Liver (tissue), 8 donors: ENCODE measurements at regions not wholly inside any gene's neighbourhood (a gene's known extent, or its start where the extent isn't known, plus 50 kb on each side); places are given as distances from the start of the nearest gene placed in this dataset.

Experiments used
- DNase-seq: peaks from one replicate; pipeline ENCODE4 v3.0.0-alpha.2; 2017; ENCODE audit warnings: low spot score
- H3K27ac ChIP-seq, 2 donors: one replicate each; pipeline ENCODE4 v1.7.0; 2013; ENCODE audit warnings: inconsistent platforms in 2 of 2, low read length in 2 of 2, control low read depth in 1 of 2, low read depth in 1 of 2, mild to moderate bottlenecking in 1 of 2
- H3K27me3 ChIP-seq, 4 donors: one replicate each; pipeline versions ENCODE4 v1.6.1 to v1.7.0; 2013; ENCODE audit warnings: low read length in 3 of 4, inconsistent platforms in 1 of 4, mild to moderate bottlenecking in 1 of 4, moderate library complexity in 1 of 4; ENCODE audit not compliant: control insufficient read depth in 4 of 4, insufficient read depth in 4 of 4
- H3K36me3 ChIP-seq, 4 donors: one replicate each; pipeline versions ENCODE4 v1.6.1 to v1.7.0; 2013; ENCODE audit warnings: low read length in 3 of 4, mild to moderate bottlenecking in 3 of 4, low read depth in 1 of 4, moderate library complexity in 1 of 4; ENCODE audit not compliant: control insufficient read depth in 4 of 4, insufficient read depth in 3 of 4
- H3K4me1 ChIP-seq, 4 donors: one replicate each; pipeline versions ENCODE4 v1.6.1 to v1.7.0; 2013; ENCODE audit warnings: low read length in 3 of 4, mild to moderate bottlenecking in 3 of 4, moderate library complexity in 1 of 4; ENCODE audit not compliant: control insufficient read depth in 4 of 4, insufficient read depth in 4 of 4
- H3K4me3 ChIP-seq, 3 donors: one replicate each; pipeline versions ENCODE4 v1.6.1 to v1.7.0; 2013; ENCODE audit warnings: low read length in 3 of 3, control low read depth in 1 of 3, low read depth in 1 of 3, mild to moderate bottlenecking in 1 of 3
- H3K9ac ChIP-seq, 2 donors: one replicate each; pipeline ENCODE4 v1.7.0; 2013; ENCODE audit warnings: low read length in 2 of 2, mild to moderate bottlenecking in 2 of 2, moderate library complexity in 2 of 2, control low read depth in 1 of 2, low read depth in 1 of 2
- H3K9me3 ChIP-seq, 4 donors: one replicate each; pipeline versions ENCODE4 v1.6.1 to v1.7.0; 2013; ENCODE audit warnings: low read length in 3 of 4; ENCODE audit not compliant: control insufficient read depth in 4 of 4
- EGR1 ChIP-seq, 2 donors: IDR thresholded peaks; 2 replicates each; pipeline ENCODE4 v1.6.1; 2016 to 2018; ENCODE audit warnings: antibody characterized with exemption in 2 of 2, low read depth in 2 of 2
- FOXA1 ChIP-seq: IDR thresholded peaks from 2 replicates; pipeline ENCODE4 v1.6.1; 2016; ENCODE audit warnings: antibody characterized with exemption
- FOXA2 ChIP-seq: IDR thresholded peaks from 2 replicates; pipeline ENCODE4 v1.6.1; 2016; ENCODE audit warnings: antibody characterized with exemption
- GABPA ChIP-seq, 2 donors: IDR thresholded peaks in 1 of 2; conservative IDR thresholded peaks in 1 of 2; 2 replicates each; pipeline ENCODE4 v1.6.1; 2016; ENCODE audit warnings: antibody characterized with exemption in 2 of 2, mild to moderate bottlenecking in 1 of 2, moderate library complexity in 1 of 2
- HNF4A ChIP-seq, 2 donors: conservative IDR thresholded peaks; 2 replicates each; pipeline ENCODE4 v1.6.1; 2016; ENCODE audit warnings: antibody characterized with exemption in 2 of 2, mild to moderate bottlenecking in 2 of 2
- HNF4G ChIP-seq: IDR thresholded peaks from 2 replicates; pipeline ENCODE4 v1.6.1; 2016; ENCODE audit warnings: antibody characterized with exemption
- JUND ChIP-seq, 2 donors: IDR thresholded peaks; 2 replicates each; pipeline ENCODE4 v1.6.1; 2016; ENCODE audit warnings: antibody characterized with exemption in 2 of 2
- NR2F2 ChIP-seq: IDR thresholded peaks from 2 replicates; pipeline ENCODE4 v1.6.1; 2016; ENCODE audit warnings: antibody characterized with exemption
- RAD21 ChIP-seq, 2 donors: IDR thresholded peaks; 2 replicates each; pipeline ENCODE4 v1.6.1; 2016; ENCODE audit warnings: antibody characterized with exemption in 2 of 2, mild to moderate bottlenecking in 2 of 2
- RXRA ChIP-seq, 2 donors: IDR thresholded peaks; 2 replicates each; pipeline ENCODE4 v1.6.1; 2017 to 2018; ENCODE audit warnings: antibody characterized with exemption in 2 of 2, mild to moderate bottlenecking in 1 of 2
- SP1 ChIP-seq: IDR thresholded peaks from 2 replicates; pipeline ENCODE4 v1.6.1; 2018; ENCODE audit warnings: antibody characterized with exemption, mild to moderate bottlenecking
- TAF1 ChIP-seq: conservative IDR thresholded peaks from 2 replicates; pipeline ENCODE4 v1.6.1; 2016; ENCODE audit warnings: antibody characterized with exemption, mild to moderate bottlenecking
- YY1 ChIP-seq: IDR thresholded peaks from 2 replicates; pipeline ENCODE4 v1.6.1; 2016; ENCODE audit warnings: antibody characterized with exemption, mild to moderate bottlenecking
- WGBS: extraction: QIAGEN DNeasy Blood & Tissue Kit; methylation state at CpG from one replicate; pipeline ENCODE4 v1.1.7; 2013; 5-methylcytosine and 5-hydroxymethylcytosine counted together
- TF ChIP-seq, protein P1 (sequence below): IDR thresholded peaks from 2 replicates; pipeline ENCODE4 v1.6.1; 2016; ENCODE audit warnings: antibody characterized with exemption, mild to moderate bottlenecking
- TF ChIP-seq, protein P2 (sequence below): fragments of 150-350 bp; IDR thresholded peaks from 2 replicates; pipeline ENCODE4 v1.5.1; 2017; ENCODE audit warnings: improper control_type of control experiment, low read depth, low read length; ENCODE audit not compliant: missing input control
- TF ChIP-seq, protein P3 (sequence below): IDR thresholded peaks from 2 replicates; pipeline ENCODE4 v1.6.1; 2016; ENCODE audit warnings: antibody characterized with exemption
- TF ChIP-seq, protein P4 (sequence below): IDR thresholded peaks from 2 replicates; pipeline ENCODE4 v1.6.1; 2016; ENCODE audit warnings: antibody characterized with exemption
- TF ChIP-seq, protein P5 (sequence below): IDR thresholded peaks from 2 replicates; pipeline ENCODE4 v1.6.1; 2016; ENCODE audit warnings: antibody characterized with exemption
- donor health status: healthy.
- donor health status: healthy.
- donor health status: healthy.
- donor health status: healthy.
- donor health status: healthy.

DNA sequence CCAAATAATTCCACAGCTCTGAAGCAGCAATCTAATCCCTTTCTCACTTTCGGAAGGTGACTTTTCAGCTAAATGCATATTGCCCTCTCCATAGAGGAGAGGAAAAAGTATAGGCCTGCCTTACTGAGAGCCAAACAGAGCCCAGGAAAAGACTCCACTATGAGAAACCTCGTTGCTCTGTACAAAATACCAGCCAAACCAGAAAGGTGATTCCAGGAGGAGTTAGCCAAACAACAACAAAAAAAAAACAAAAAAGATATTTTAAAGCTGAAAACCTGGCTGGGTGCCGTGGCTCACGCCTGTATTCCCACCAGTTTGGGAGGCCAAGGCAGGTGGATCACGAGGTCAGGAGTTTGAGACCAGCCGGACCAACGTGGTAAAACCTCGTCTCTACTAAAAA lies 70.5 kb downstream of the HOXA1 start:
- H3K4me1 ChIP-seq, result no peaks in the 10 kb centered on the region
- no peak overlapping the region for H3K27ac ChIP-seq
- 69% methylated on average over 8 of the region's 8 CpGs for WGBS
- H3K4me3 ChIP-seq, result no peak overlapping the region
- H3K27me3 ChIP-seq, result no peaks in the 10 kb centered on the region
- no peaks in the 10 kb centered on the region for H3K36me3 ChIP-seq
- no peak for DNase-seq
- H3K9me3 ChIP-seq, result no peaks in the 10 kb centered on the region
- no peak for TF ChIP-seq YY1
- TF ChIP-seq RXRA (IDR thresholded peaks at IDR 0.05), result no peak
- no peak for TF ChIP-seq HNF4G
- TF ChIP-seq HNF4A (conservative IDR thresholded peaks at IDR 0.05), result no peak
- TF ChIP-seq, protein P1, sequence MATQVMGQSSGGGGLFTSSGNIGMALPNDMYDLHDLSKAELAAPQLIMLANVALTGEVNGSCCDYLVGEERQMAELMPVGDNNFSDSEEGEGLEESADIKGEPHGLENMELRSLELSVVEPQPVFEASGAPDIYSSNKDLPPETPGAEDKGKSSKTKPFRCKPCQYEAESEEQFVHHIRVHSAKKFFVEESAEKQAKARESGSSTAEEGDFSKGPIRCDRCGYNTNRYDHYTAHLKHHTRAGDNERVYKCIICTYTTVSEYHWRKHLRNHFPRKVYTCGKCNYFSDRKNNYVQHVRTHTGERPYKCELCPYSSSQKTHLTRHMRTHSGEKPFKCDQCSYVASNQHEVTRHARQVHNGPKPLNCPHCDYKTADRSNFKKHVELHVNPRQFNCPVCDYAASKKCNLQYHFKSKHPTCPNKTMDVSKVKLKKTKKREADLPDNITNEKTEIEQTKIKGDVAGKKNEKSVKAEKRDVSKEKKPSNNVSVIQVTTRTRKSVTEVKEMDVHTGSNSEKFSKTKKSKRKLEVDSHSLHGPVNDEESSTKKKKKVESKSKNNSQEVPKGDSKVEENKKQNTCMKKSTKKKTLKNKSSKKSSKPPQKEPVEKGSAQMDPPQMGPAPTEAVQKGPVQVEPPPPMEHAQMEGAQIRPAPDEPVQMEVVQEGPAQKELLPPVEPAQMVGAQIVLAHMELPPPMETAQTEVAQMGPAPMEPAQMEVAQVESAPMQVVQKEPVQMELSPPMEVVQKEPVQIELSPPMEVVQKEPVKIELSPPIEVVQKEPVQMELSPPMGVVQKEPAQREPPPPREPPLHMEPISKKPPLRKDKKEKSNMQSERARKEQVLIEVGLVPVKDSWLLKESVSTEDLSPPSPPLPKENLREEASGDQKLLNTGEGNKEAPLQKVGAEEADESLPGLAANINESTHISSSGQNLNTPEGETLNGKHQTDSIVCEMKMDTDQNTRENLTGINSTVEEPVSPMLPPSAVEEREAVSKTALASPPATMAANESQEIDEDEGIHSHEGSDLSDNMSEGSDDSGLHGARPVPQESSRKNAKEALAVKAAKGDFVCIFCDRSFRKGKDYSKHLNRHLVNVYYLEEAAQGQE, result no peak
- TF ChIP-seq, protein P2, sequence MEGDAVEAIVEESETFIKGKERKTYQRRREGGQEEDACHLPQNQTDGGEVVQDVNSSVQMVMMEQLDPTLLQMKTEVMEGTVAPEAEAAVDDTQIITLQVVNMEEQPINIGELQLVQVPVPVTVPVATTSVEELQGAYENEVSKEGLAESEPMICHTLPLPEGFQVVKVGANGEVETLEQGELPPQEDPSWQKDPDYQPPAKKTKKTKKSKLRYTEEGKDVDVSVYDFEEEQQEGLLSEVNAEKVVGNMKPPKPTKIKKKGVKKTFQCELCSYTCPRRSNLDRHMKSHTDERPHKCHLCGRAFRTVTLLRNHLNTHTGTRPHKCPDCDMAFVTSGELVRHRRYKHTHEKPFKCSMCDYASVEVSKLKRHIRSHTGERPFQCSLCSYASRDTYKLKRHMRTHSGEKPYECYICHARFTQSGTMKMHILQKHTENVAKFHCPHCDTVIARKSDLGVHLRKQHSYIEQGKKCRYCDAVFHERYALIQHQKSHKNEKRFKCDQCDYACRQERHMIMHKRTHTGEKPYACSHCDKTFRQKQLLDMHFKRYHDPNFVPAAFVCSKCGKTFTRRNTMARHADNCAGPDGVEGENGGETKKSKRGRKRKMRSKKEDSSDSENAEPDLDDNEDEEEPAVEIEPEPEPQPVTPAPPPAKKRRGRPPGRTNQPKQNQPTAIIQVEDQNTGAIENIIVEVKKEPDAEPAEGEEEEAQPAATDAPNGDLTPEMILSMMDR, result no peak
- TF ChIP-seq FOXA2, result no peak
- TF ChIP-seq, protein P3, sequence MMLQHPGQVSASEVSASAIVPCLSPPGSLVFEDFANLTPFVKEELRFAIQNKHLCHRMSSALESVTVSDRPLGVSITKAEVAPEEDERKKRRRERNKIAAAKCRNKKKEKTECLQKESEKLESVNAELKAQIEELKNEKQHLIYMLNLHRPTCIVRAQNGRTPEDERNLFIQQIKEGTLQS, result no peak
- TF ChIP-seq, protein P4, sequence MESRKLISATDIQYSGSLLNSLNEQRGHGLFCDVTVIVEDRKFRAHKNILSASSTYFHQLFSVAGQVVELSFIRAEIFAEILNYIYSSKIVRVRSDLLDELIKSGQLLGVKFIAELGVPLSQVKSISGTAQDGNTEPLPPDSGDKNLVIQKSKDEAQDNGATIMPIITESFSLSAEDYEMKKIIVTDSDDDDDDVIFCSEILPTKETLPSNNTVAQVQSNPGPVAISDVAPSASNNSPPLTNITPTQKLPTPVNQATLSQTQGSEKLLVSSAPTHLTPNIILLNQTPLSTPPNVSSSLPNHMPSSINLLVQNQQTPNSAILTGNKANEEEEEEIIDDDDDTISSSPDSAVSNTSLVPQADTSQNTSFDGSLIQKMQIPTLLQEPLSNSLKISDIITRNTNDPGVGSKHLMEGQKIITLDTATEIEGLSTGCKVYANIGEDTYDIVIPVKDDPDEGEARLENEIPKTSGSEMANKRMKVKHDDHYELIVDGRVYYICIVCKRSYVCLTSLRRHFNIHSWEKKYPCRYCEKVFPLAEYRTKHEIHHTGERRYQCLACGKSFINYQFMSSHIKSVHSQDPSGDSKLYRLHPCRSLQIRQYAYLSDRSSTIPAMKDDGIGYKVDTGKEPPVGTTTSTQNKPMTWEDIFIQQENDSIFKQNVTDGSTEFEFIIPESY, result no peak
- H3K9ac ChIP-seq, result no peak overlapping the region

DNA sequence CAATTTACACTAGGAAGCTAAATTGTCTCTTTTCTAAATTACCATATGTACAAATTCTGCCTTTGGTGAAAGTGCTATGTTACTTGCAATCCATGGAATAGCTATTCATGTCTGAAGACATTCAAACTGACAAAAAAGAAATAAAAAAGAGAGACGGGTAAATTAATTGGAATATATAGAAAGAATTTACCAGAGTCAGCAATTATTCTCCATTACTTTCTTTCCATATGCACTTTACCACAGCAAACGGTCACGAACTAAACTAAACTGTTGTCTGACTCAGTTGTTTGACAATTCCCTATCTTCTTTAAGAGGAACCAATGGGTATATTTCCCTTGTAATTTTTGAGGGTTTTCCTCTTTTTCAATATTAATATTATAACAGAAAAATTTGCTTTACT lies 85.7 kb downstream of the HOXA1 start:
- no peak overlapping the region for H3K4me3 ChIP-seq
- DNase-seq, result no peak
- no peaks in the 10 kb centered on the region for H3K27me3 ChIP-seq
- no peak overlapping the region for H3K9ac ChIP-seq
- no peaks in the 10 kb centered on the region for H3K36me3 ChIP-seq
- no peaks in the 10 kb centered on the region for H3K4me1 ChIP-seq
- WGBS, result 88% methylated on average over 3 of the region's 3 CpGs
- H3K27ac ChIP-seq, result no peak overlapping the region
- peaks cover 0 to 4% (median 1%) of the 10 kb centered on the region in 4 donors for H3K9me3 ChIP-seq
- TF ChIP-seq RAD21 (IDR thresholded peaks at IDR 0.05), result no peak
- TF ChIP-seq JUND (IDR thresholded peaks at IDR 0.05), result no peak
- TF ChIP-seq, protein P5, sequence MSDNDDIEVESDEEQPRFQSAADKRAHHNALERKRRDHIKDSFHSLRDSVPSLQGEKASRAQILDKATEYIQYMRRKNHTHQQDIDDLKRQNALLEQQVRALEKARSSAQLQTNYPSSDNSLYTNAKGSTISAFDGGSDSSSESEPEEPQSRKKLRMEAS, result no peak
- TF ChIP-seq SP1, result no peak
- no peak for TF ChIP-seq HNF4A (conservative IDR thresholded peaks at IDR 0.05)
- TF ChIP-seq YY1, result no peak
- no peak for TF ChIP-seq FOXA2
- TF ChIP-seq NR2F2, result no peak
- TF ChIP-seq, protein P2, result no peak
- TF ChIP-seq, protein P3, result no peak
- no peak for TF ChIP-seq HNF4G
- no peak for TF ChIP-seq RXRA (IDR thresholded peaks at IDR 0.05)
- no peak for TF ChIP-seq GABPA (IDR thresholded peaks at IDR 0.05 in 1 of 2, conservative IDR thresholded peaks at IDR 0.05 in 1 of 2)
- TF ChIP-seq FOXA1, result no peak
- TF ChIP-seq, protein P4, result no peak
- no peak for TF ChIP-seq TAF1
- TF ChIP-seq EGR1 (IDR thresholded peaks at IDR 0.05; ENCODE audit: low read depth in 2 of 2), result no peak
